ENCODE measurements at regions not wholly inside any gene's neighbourhood (a gene's known extent, or its start where the extent isn't known, plus 50 kb on each side); places are given as distances from the start of the nearest gene placed in this dataset.

- TF ChIP-seq POLR2A (IDR thresholded peaks at IDR 0.05; ENCODE audit: low read depth, low read length): no peak
- TF ChIP-seq EZH2 (IDR thresholded peaks at IDR 0.05; ENCODE audit: borderline replicate concordance, low read depth, low read length, severe bottlenecking): no peak
These were observed 112.8 kb upstream of the PABPC3 start for GRCh38 chr13:24983094-24983493.
